Astrocyte (in vitro differentiated cells and primary cell): ENCODE measurements at regions not wholly inside any gene's neighbourhood (a gene's known extent, or its start where the extent isn't known, plus 50 kb on each side); places are given as distances from the start of the nearest gene placed in this dataset.

ENCODE experiments used
- DNase-seq: peaks from one replicate; pipeline ENCODE4 v3.0.0-alpha.2; 2010; ENCODE audit warnings: low read depth
- FAIRE-seq: peaks from 2 replicates; lab custom pipeline; 2011; peaks lifted over from hg19 to GRCh38; lab: Jason Lieb, UNC
- H2AFZ ChIP-seq: 2 replicates; pipeline ENCODE4 v1.6.0; 2012; ENCODE audit warnings: low read depth, low read length, inconsistent platforms
- H3K27ac ChIP-seq: 2 replicates; pipeline ENCODE4 v1.5.1; 2011; ENCODE audit warnings: low read depth, low read length, inconsistent platforms
- H3K27me3 ChIP-seq: 2 replicates; pipeline ENCODE4 v1.6.0; 2011; ENCODE audit warnings: low read length, inconsistent platforms; ENCODE audit not compliant: insufficient read depth
- H3K36me3 ChIP-seq: 2 replicates; pipeline ENCODE4 v1.5.1; 2011; ENCODE audit warnings: low read length, inconsistent platforms; ENCODE audit not compliant: insufficient read depth
- H3K4me1 ChIP-seq: 2 replicates; pipeline ENCODE4 v1.5.1; 2011; ENCODE audit warnings: low read length, inconsistent platforms; ENCODE audit not compliant: insufficient read depth
- H3K4me2 ChIP-seq: 2 replicates; pipeline ENCODE4 v1.6.0; 2012; ENCODE audit warnings: low read length, inconsistent platforms
- H3K4me3 ChIP-seq: 2 replicates; pipeline ENCODE4 v1.5.1; 2011; ENCODE audit warnings: low read depth, mild to moderate bottlenecking, low read length, inconsistent platforms; ENCODE audit not compliant: insufficient read depth
- H3K79me2 ChIP-seq: 2 replicates; pipeline ENCODE4 v1.6.0; 2012; ENCODE audit warnings: mild to moderate bottlenecking, low read length, inconsistent platforms; ENCODE audit not compliant: insufficient read depth
- H3K9ac ChIP-seq: 2 replicates; pipeline ENCODE4 v1.6.0; 2012; ENCODE audit warnings: mild to moderate bottlenecking, low read length, inconsistent platforms
- H3K9me3 ChIP-seq: 2 replicates; pipeline ENCODE4 v1.5.1; 2012; ENCODE audit warnings: low read depth, mild to moderate bottlenecking, low read length, inconsistent platforms; ENCODE audit not compliant: insufficient read depth
- H4K20me1 ChIP-seq: 2 replicates; pipeline ENCODE4 v1.6.0; 2012; ENCODE audit warnings: low read length, inconsistent platforms; ENCODE audit not compliant: insufficient read depth
- H3K27ac Mint-ChIP-seq: one replicate; pipeline ENCODE4 v1.8.0; 2021; ENCODE audit warnings: mild to moderate bottlenecking, mixed read lengths; ENCODE audit not compliant: unreplicated experiment
- H3K27me3 Mint-ChIP-seq: one replicate; pipeline ENCODE4 v1.8.0; 2021; ENCODE audit warnings: low read depth, mixed read lengths; ENCODE audit not compliant: unreplicated experiment
- H3K36me3 Mint-ChIP-seq: one replicate; pipeline ENCODE4 v1.8.0; 2021; ENCODE audit warnings: low read depth, mixed read lengths; ENCODE audit not compliant: unreplicated experiment
- H3K4me1 Mint-ChIP-seq: one replicate; pipeline ENCODE4 v1.8.0; 2021; ENCODE audit warnings: low read depth, mixed read lengths; ENCODE audit not compliant: unreplicated experiment
- H3K4me3 Mint-ChIP-seq: one replicate; pipeline ENCODE4 v1.8.0; 2021; ENCODE audit warnings: mild to moderate bottlenecking, moderate library complexity, mixed read lengths; ENCODE audit not compliant: unreplicated experiment
- H3K9me3 Mint-ChIP-seq: one replicate; pipeline ENCODE4 v1.8.0; 2021; ENCODE audit warnings: mild to moderate bottlenecking, mixed read lengths; ENCODE audit not compliant: unreplicated experiment
- CTCF ChIP-seq: IDR thresholded peaks from 2 replicates; pipeline ENCODE4 v1.5.1; 2011; ENCODE audit warnings: low read depth, mild to moderate bottlenecking, inconsistent platforms, low read length, moderate library complexity; ENCODE audit not compliant: insufficient read depth
- EZH2 ChIP-seq: IDR thresholded peaks from 2 replicates; pipeline ENCODE4 v1.6.1; 2012; ENCODE audit warnings: mild to moderate bottlenecking, low read length, inconsistent platforms; ENCODE audit not compliant: insufficient read depth

DNA sequence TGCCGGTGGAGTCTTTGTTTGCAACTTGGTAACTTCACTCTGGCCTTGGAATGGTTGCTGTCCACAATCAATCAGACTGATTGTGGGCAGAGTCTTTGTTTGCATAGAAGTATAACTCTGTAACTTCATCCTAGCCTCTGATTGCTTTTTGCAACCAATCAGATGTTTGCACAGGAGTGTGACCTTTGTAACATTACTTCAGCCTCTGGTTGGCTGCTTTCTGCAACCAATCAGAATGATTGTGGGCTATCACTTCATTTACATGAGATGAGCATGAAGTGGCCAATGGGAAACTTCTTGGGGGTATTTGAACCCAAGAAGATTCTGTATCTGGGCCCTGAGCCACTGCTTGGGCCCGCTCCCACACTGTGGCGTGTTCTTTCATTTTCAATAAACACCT, 79.6 kb upstream of the CLDN5 start:
- H3K79me2 ChIP-seq, result no peaks in the 10 kb centered on the region
- no peak overlapping the region for H3K9ac ChIP-seq
- FAIRE-seq, result no peak
- H3K36me3 Mint-ChIP-seq, result peaks cover 4% of the 10 kb centered on the region
- peaks cover 41% of the 10 kb centered on the region for H3K27me3 Mint-ChIP-seq
- no peak overlapping the region for H3K4me3 Mint-ChIP-seq
- H3K4me2 ChIP-seq, result no peak overlapping the region
- H2AFZ ChIP-seq, result no peak overlapping the region
- H3K4me1 ChIP-seq, result no peaks in the 10 kb centered on the region
- peaks cover 6% of the 10 kb centered on the region for H3K27me3 ChIP-seq
- no peaks in the 10 kb centered on the region for H4K20me1 ChIP-seq
- H3K9me3 ChIP-seq, result no peaks in the 10 kb centered on the region
- peaks cover 8% of the 10 kb centered on the region for H3K9me3 Mint-ChIP-seq
- H3K36me3 ChIP-seq, result no peaks in the 10 kb centered on the region
- no peak for DNase-seq
- H3K27ac Mint-ChIP-seq, result no peak overlapping the region
- H3K4me3 ChIP-seq, result no peak overlapping the region
- no peak overlapping the region for H3K27ac ChIP-seq
- TF ChIP-seq CTCF, result no peak
- no peak for TF ChIP-seq EZH2
- H3K4me1 Mint-ChIP-seq, result peaks cover 4% of the 10 kb centered on the region

GRCh38 chr22:19604711-19605268, 80.6 kb upstream of the CLDN5 start:
- DNase-seq (no peak), FAIRE-seq (no peak)
- no peak overlapping the region for H3K9ac ChIP-seq
- H3K4me2 ChIP-seq, result no peak overlapping the region
- peaks cover 48% of the 10 kb centered on the region for H3K27me3 Mint-ChIP-seq
- no peaks in the 10 kb centered on the region for H3K36me3 ChIP-seq
- H3K27me3 ChIP-seq, result peaks cover 6% of the 10 kb centered on the region
- H2AFZ ChIP-seq, result no peak overlapping the region
- no peak overlapping the region for H3K4me3 ChIP-seq
- H4K20me1 ChIP-seq, result no peaks in the 10 kb centered on the region
- H3K9me3 Mint-ChIP-seq, result peaks cover 8% of the 10 kb centered on the region
- no peak overlapping the region for H3K27ac ChIP-seq
- TF ChIP-seq EZH2 (no peak), CTCF (no peak)
- no peaks in the 10 kb centered on the region for H3K4me1 ChIP-seq
- no peaks in the 10 kb centered on the region for H3K79me2 ChIP-seq
- H3K4me3 Mint-ChIP-seq, result no peak overlapping the region
- H3K27ac Mint-ChIP-seq, result no peak overlapping the region
- peaks cover 4% of the 10 kb centered on the region for H3K36me3 Mint-ChIP-seq
- H3K9me3 ChIP-seq, result no peaks in the 10 kb centered on the region
- peaks cover 4% of the 10 kb centered on the region for H3K4me1 Mint-ChIP-seq

- no peak overlapping the region for H3K4me3 ChIP-seq
- H3K27ac Mint-ChIP-seq, result no peak overlapping the region
Observed at GRCh38 chr22:19605508-19606331, 81.5 kb upstream of the CLDN5 start.

More at GRCh38 chr22:19605508-19606331, 81.5 kb upstream of the CLDN5 start:
- Histone ChIP-seq H3K4me1 (no peaks in the 10 kb centered on the region), H3K27me3 (peaks cover 6% of the 10 kb centered on the region), H3K9me3 (no peaks in the 10 kb centered on the region), H3K4me2 (no peak overlapping the region), H3K36me3 (no peaks in the 10 kb centered on the region), H2AFZ (no peak overlapping the region), H4K20me1 (no peaks in the 10 kb centered on the region), H3K9ac (no peak overlapping the region), H3K27ac (no peak overlapping the region), H3K79me2 (no peaks in the 10 kb centered on the region)
- DNase-seq, result no peak
- no peak for TF ChIP-seq EZH2
- TF ChIP-seq CTCF, result no peak
- Mint-ChIP-seq H3K27me3 (peaks cover 47% of the 10 kb centered on the region), H3K4me1 (peaks cover 4% of the 10 kb centered on the region), H3K9me3 (peaks cover 8% of the 10 kb centered on the region), H3K36me3 (peaks cover 3% of the 10 kb centered on the region), H3K4me3 (no peak overlapping the region)
- FAIRE-seq, result no peak
